ENCODE measurements at regions not wholly inside any gene's neighbourhood (a gene's known extent, or its start where the extent isn't known, plus 50 kb on each side); places are given as distances from the start of the nearest gene placed in this dataset.

DNA sequence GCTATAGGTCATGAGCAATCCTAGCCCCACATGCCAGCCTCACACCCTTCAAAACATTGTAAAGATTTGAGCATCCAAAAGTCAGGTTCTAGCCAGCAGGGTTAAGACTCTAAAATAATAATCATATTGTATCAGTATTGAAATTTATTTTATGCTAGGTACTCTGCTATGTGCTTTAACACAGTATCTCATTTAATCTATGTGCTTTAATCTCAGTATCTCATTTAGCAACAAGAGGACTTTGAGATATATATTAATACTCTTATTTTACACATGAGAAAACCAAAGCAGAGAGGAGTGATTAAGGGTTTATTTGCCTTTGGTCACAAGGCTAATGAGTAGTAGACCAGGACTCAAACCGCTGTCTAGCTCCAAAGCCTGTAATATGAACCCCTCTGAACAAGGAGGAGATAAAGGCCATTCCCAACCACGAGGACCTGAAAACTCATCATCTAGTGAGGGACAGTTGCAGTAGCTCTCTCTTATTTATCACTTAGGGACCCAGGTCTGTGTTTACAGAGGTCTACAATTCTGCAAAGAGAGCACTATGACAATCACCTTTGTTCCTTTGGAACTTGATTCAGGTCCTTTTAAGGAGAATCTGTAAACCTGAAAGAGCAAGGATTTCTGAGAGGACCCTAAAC, 116.5 kb upstream of the SERTAD2 start:
- TF ChIP-seq, protein P1, sequence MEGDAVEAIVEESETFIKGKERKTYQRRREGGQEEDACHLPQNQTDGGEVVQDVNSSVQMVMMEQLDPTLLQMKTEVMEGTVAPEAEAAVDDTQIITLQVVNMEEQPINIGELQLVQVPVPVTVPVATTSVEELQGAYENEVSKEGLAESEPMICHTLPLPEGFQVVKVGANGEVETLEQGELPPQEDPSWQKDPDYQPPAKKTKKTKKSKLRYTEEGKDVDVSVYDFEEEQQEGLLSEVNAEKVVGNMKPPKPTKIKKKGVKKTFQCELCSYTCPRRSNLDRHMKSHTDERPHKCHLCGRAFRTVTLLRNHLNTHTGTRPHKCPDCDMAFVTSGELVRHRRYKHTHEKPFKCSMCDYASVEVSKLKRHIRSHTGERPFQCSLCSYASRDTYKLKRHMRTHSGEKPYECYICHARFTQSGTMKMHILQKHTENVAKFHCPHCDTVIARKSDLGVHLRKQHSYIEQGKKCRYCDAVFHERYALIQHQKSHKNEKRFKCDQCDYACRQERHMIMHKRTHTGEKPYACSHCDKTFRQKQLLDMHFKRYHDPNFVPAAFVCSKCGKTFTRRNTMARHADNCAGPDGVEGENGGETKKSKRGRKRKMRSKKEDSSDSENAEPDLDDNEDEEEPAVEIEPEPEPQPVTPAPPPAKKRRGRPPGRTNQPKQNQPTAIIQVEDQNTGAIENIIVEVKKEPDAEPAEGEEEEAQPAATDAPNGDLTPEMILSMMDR (IDR thresholded peaks at IDR 0.05), result no peak
- TF ChIP-seq POLR2A (IDR thresholded peaks at IDR 0.05), result no peak
- TF ChIP-seq EP300 (IDR thresholded peaks at IDR 0.05), result no peak
- TF ChIP-seq POLR2AphosphoS5 (IDR thresholded peaks at IDR 0.05), result no peak

Measured in sigmoid colon (tissue), 4 donors.